HG03460 (cell line): ENCODE measurements at regions not wholly inside any gene's neighbourhood (a gene's known extent, or its start where the extent isn't known, plus 50 kb on each side); places are given as distances from the start of the nearest gene placed in this dataset.
"Not testable (repeated sequence)": the region's sequence is repeated elsewhere in the genome, so short reads cannot be mapped to it uniquely, and the experiment has no call there.

Source experiments
- ATAC-seq: cut with Tn5 transposase; IDR thresholded peaks from one replicate; pipeline ENCODE4 v1.9.1; 2021; ENCODE audit not compliant: unreplicated experiment

GRCh38 chr3:99586701-99587100 lies 51.7 kb upstream of the COL8A1 start:
- ATAC-seq = no peak

GRCh38 chr3:99579965-99580364 lies 58.4 kb upstream of the COL8A1 start:
- no peak for ATAC-seq

GRCh38 chr3:99579246-99579645 lies 59.1 kb upstream of the COL8A1 start:
- no peak for ATAC-seq

GRCh38 chr3:99578339-99578970 lies 59.9 kb upstream of the COL8A1 start:
- ATAC-seq = no peak

GRCh38 chr3:99576904-99577559 lies 61.4 kb upstream of the COL8A1 start:
- no peak for ATAC-seq

- no peak for ATAC-seq
These were observed 62.7 kb upstream of the COL8A1 start for GRCh38 chr3:99575683-99576082.

- ATAC-seq = no peak
These were observed 68.3 kb upstream of the COL8A1 start for GRCh38 chr3:99570061-99570460.

- no peak for ATAC-seq
These were observed 69.6 kb upstream of the COL8A1 start for GRCh38 chr3:99568663-99569335.

- ATAC-seq = no peak
These were observed 73.1 kb upstream of the COL8A1 start for GRCh38 chr3:99565331-99565730.

GRCh38 chr3:99562990-99563607 lies 75.3 kb upstream of the COL8A1 start:
- ATAC-seq = no peak

GRCh38 chr3:99562138-99562537 lies 76.3 kb upstream of the COL8A1 start:
- no peak for ATAC-seq

GRCh38 chr3:99561056-99561455 lies 77.3 kb upstream of the COL8A1 start:
- no peak for ATAC-seq

GRCh38 chr3:99559196-99559595 lies 79.2 kb upstream of the COL8A1 start:
- no peak for ATAC-seq

- ATAC-seq = not testable (repeated sequence)
These were observed 82.5 kb upstream of the COL8A1 start for GRCh38 chr3:99555885-99556284.

- no peak for ATAC-seq
These were observed 86.9 kb upstream of the COL8A1 start for GRCh38 chr3:99551520-99551919.

- ATAC-seq = no peak
These were observed 88.3 kb upstream of the COL8A1 start for GRCh38 chr3:99549957-99550603.

GRCh38 chr3:99549220-99549619 lies 89.2 kb upstream of the COL8A1 start:
- ATAC-seq = no peak

GRCh38 chr3:99548674-99549073 lies 89.7 kb upstream of the COL8A1 start:
- no peak for ATAC-seq

- ATAC-seq = no peak
These were observed 92.3 kb upstream of the COL8A1 start for GRCh38 chr3:99545941-99546580.

GRCh38 chr3:99544786-99545281 lies 93.6 kb upstream of the COL8A1 start:
- ATAC-seq = no peak

GRCh38 chr3:99543796-99544195 lies 94.6 kb upstream of the COL8A1 start:
- no peak for ATAC-seq
